ENCODE measurements at regions not wholly inside any gene's neighbourhood (a gene's known extent, or its start where the extent isn't known, plus 50 kb on each side); places are given as distances from the start of the nearest gene placed in this dataset.

DNA sequence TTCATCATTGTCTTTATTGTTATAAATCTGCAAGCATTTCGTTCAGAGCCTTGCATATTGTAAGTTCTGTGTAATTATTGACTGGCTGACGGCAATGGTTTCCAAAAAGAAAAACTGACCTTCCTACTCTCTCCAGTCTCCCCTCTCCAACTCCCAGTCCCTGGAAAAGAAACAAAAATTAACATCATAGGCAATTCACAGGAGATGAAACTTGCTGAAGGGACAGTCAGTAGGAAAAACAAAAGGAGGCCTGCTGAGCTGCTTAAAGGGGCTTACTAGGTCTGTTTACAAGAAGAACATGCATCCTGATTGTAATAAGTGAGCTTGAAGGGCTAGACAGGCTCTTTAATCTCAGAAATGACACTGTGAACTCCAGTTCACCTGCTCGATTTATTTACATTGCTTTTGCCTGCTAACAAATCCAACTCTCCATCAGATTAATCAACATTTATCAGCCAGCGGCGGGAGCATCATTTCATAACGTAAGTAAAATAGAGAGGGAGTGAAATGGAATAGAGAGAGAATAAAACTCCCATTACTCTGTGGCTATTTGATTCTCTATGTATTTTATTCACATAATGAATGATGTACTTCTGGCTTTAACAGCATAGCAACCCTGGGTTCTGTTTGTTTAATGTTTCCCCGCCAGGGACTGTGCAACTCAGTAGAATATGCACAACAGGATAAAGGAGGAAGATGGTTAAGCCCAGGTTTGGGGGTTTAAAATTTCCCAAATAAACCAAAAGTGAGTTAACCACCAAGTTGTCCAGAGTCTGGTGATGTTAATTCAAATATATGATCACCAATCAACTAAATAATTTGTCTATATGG is 256.7 kb upstream of the SETBP1 start:
- H3K4me3 ChIP-seq (ENCODE audit: low read length) = no peak overlapping the region
- H3K27me3 ChIP-seq (ENCODE audit: control insufficient read depth in 1 of 2, insufficient read depth in 2 of 2, low read length in 2 of 2) = no peaks in the 10 kb centered on the region
- TF ChIP-seq, protein P1, sequence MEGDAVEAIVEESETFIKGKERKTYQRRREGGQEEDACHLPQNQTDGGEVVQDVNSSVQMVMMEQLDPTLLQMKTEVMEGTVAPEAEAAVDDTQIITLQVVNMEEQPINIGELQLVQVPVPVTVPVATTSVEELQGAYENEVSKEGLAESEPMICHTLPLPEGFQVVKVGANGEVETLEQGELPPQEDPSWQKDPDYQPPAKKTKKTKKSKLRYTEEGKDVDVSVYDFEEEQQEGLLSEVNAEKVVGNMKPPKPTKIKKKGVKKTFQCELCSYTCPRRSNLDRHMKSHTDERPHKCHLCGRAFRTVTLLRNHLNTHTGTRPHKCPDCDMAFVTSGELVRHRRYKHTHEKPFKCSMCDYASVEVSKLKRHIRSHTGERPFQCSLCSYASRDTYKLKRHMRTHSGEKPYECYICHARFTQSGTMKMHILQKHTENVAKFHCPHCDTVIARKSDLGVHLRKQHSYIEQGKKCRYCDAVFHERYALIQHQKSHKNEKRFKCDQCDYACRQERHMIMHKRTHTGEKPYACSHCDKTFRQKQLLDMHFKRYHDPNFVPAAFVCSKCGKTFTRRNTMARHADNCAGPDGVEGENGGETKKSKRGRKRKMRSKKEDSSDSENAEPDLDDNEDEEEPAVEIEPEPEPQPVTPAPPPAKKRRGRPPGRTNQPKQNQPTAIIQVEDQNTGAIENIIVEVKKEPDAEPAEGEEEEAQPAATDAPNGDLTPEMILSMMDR (IDR thresholded peaks at IDR 0.05) = no peak
- POLR2A ChIA-PET = no interaction called here
- H3K27ac Mint-ChIP-seq = no peak overlapping the region
- DNase-seq (no peak), ATAC-seq (ENCODE audit: poor library complexity) (no peak)
- intact Hi-C loops (cut with DNase I, micrococcal nuclease) = no loop called here
- CTCF ChIA-PET = no interaction called here
- no peaks in the 10 kb centered on the region for H3K27me3 Mint-ChIP-seq
- H3K36me3 Mint-ChIP-seq (ENCODE audit: low read depth) = no peaks in the 10 kb centered on the region
- H3K4me1 Mint-ChIP-seq (ENCODE audit: low read depth) = no peaks in the 10 kb centered on the region
- H3K4me1 ChIP-seq (ENCODE audit: insufficient read depth, low read length) = no peaks in the 10 kb centered on the region
- H3K9me3 ChIP-seq (ENCODE audit: control insufficient read depth in 1 of 2, insufficient read depth in 1 of 2, low read length in 2 of 2) = peaks cover 0 to 5% of the 10 kb centered on the region in 2 experiments
- no peaks in the 10 kb centered on the region for H3K36me3 ChIP-seq (ENCODE audit: insufficient read depth, low read length)
- H3K4me3 Mint-ChIP-seq = no peak overlapping the region
- no peak overlapping the region for H3K27ac ChIP-seq (ENCODE audit: low read depth in 1 of 2, low read length in 2 of 2)
- H3K9me3 Mint-ChIP-seq = peaks cover 3% of the 10 kb centered on the region

DNA sequence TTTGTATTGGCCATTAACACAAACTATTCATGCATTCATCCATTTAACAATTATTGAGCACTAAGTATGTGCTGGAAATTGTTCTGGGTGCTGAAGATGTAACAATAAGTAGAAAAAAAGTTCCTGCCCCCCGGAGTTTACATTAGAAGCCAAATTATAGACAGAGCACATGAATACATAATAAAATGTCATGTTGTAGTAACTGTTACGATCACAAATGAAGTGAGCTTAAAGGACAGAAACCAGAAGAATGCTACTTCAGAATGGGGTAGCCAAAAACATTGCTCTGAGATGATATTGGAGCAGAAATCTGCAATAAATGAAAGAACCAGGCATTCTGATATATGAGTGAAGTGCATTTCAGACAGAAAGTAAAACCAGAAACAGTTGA is 256.0 kb upstream of the SETBP1 start:
- no peaks in the 10 kb centered on the region for H3K4me1 ChIP-seq (ENCODE audit: insufficient read depth, low read length)
- Mint-ChIP-seq H3K27me3 (no peaks in the 10 kb centered on the region), H3K4me1 (ENCODE audit: low read depth) (no peaks in the 10 kb centered on the region), H3K9me3 (no peaks in the 10 kb centered on the region), H3K27ac (no peak overlapping the region), H3K36me3 (ENCODE audit: low read depth) (no peaks in the 10 kb centered on the region), H3K4me3 (no peak overlapping the region)
- TF ChIP-seq, protein P1 (IDR thresholded peaks at IDR 0.05) = no peak
- H3K9me3 ChIP-seq (ENCODE audit: control insufficient read depth in 1 of 2, insufficient read depth in 1 of 2, low read length in 2 of 2) = peaks cover 0 to 6% of the 10 kb centered on the region in 2 experiments
- ChIA-PET CTCF (no interaction called here), POLR2A (no interaction called here)
- H3K4me3 ChIP-seq (ENCODE audit: low read length) = no peak overlapping the region
- intact Hi-C loops (cut with DNase I, micrococcal nuclease) = no loop called here
- DNase-seq = no peak
- H3K27ac ChIP-seq (ENCODE audit: low read depth in 1 of 2, low read length in 2 of 2) = no peak overlapping the region
- no peak for ATAC-seq (ENCODE audit: poor library complexity)
- no peaks in the 10 kb centered on the region for H3K36me3 ChIP-seq (ENCODE audit: insufficient read depth, low read length)
- H3K27me3 ChIP-seq (ENCODE audit: control insufficient read depth in 1 of 2, insufficient read depth in 2 of 2, low read length in 2 of 2) = no peaks in the 10 kb centered on the region

- POLR2A ChIA-PET = no interaction called here
These were observed 255.5 kb upstream of the SETBP1 start for GRCh38 chr18:44425161-44425560.

More at GRCh38 chr18:44425161-44425560, 255.5 kb upstream of the SETBP1 start:
- no peaks in the 10 kb centered on the region for H3K9me3 Mint-ChIP-seq
- no peak overlapping the region for H3K27ac ChIP-seq (ENCODE audit: low read depth in 1 of 2, low read length in 2 of 2)
- DNase-seq (no peak), ATAC-seq (ENCODE audit: poor library complexity) (no peak)
- no peaks in the 10 kb centered on the region for H3K27me3 Mint-ChIP-seq
- TF ChIP-seq, protein P1 (IDR thresholded peaks at IDR 0.05) = no peak
- intact Hi-C loops (cut with DNase I, micrococcal nuclease) = no loop called here
- H3K4me3 Mint-ChIP-seq = no peak overlapping the region
- no peak overlapping the region for H3K27ac Mint-ChIP-seq
- no peaks in the 10 kb centered on the region for H3K27me3 ChIP-seq (ENCODE audit: control insufficient read depth in 1 of 2, insufficient read depth in 2 of 2, low read length in 2 of 2)
- CTCF ChIA-PET = no interaction called here
- no peak overlapping the region for H3K4me3 ChIP-seq (ENCODE audit: low read length)
- H3K36me3 ChIP-seq (ENCODE audit: insufficient read depth, low read length) = no peaks in the 10 kb centered on the region
- H3K4me1 ChIP-seq (ENCODE audit: insufficient read depth, low read length) = no peaks in the 10 kb centered on the region
- H3K4me1 Mint-ChIP-seq (ENCODE audit: low read depth) = no peaks in the 10 kb centered on the region
- H3K36me3 Mint-ChIP-seq (ENCODE audit: low read depth) = no peaks in the 10 kb centered on the region
- H3K9me3 ChIP-seq (ENCODE audit: control insufficient read depth in 1 of 2, insufficient read depth in 1 of 2, low read length in 2 of 2) = peaks cover 0 to 6% of the 10 kb centered on the region in 2 experiments
